Astrocyte of the spinal cord (primary cell): ENCODE measurements at regions not wholly inside any gene's neighbourhood (a gene's known extent, or its start where the extent isn't known, plus 50 kb on each side); places are given as distances from the start of the nearest gene placed in this dataset.
"Not testable (repeated sequence)": the region's sequence is repeated elsewhere in the genome, so short reads cannot be mapped to it uniquely, and the experiment has no call there.

ENCODE experiments used
- DNase-seq: peaks from one replicate; pipeline ENCODE4 v3.0.0; 2011; ENCODE audit warnings: low read depth, low spot score
- H3K4me3 ChIP-seq: 2 replicates; pipeline ENCODE4 v1.5.1; 2011; ENCODE audit warnings: low read depth, mild to moderate bottlenecking, low read length, moderate library complexity
- in situ Hi-C: cut with HindIII; loops from 2 replicates; pipeline ENCODE4 v1.10.0; 2017; ENCODE audit warnings: low sequenced_read_pairs
- TF ChIP-seq, protein P1 (sequence below): IDR thresholded peaks from 2 replicates; pipeline ENCODE4 v1.5.1; 2012; ENCODE audit warnings: low read depth, mild to moderate bottlenecking, low read length, inconsistent platforms

DNA sequence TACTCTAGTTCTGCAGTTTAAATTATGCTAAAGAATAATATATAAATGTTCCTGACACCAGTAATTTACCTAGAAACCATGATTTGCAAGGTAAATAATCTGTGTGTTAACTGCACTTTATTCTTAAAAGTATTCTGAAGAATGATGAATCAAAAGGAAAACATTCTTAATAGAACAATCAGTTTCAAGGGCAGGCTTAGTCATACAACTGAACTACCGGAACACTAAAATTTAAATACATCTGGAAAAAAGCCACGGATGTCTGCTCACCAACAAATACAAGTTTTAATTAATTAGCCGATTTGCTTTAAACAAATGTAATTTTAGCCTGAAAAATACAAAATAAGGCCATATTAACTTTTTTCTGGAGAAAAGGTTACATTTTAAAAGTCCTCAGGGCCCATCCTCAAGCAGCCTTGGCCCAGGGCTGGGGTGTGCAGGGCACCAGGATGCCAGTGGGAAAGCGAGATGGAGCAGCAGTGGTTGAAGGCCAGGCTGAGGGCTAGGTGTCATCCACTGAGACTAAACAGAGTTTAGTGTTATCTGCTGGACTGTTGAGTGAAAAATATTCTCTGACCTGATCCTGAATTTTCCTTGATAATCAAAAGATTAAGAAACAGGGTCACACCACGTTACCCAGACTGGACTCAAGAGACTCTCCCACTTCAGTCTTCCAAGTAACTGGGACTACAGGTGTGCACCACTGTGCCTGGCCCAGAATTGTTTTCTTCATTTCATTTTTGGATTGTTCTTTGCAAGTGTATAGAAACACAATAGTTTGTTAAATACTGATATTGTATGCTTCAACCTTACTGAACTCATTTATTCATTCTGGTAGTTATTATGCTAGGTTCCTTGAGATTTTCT is 88.2 kb upstream of the DST start:
- H3K4me3 ChIP-seq: no peak overlapping the region
- TF ChIP-seq, protein P1, sequence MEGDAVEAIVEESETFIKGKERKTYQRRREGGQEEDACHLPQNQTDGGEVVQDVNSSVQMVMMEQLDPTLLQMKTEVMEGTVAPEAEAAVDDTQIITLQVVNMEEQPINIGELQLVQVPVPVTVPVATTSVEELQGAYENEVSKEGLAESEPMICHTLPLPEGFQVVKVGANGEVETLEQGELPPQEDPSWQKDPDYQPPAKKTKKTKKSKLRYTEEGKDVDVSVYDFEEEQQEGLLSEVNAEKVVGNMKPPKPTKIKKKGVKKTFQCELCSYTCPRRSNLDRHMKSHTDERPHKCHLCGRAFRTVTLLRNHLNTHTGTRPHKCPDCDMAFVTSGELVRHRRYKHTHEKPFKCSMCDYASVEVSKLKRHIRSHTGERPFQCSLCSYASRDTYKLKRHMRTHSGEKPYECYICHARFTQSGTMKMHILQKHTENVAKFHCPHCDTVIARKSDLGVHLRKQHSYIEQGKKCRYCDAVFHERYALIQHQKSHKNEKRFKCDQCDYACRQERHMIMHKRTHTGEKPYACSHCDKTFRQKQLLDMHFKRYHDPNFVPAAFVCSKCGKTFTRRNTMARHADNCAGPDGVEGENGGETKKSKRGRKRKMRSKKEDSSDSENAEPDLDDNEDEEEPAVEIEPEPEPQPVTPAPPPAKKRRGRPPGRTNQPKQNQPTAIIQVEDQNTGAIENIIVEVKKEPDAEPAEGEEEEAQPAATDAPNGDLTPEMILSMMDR: no peak
- DNase-seq: peak; percentile 83
- in situ Hi-C loops: no loop called here

GRCh38 chr6:56729719-56730118 is 87.0 kb upstream of the DST start:
- TF ChIP-seq, protein P1: no peak
- H3K4me3 ChIP-seq: no peak overlapping the region
- in situ Hi-C loops: no loop called here
- peak; percentile 76 for DNase-seq

DNA sequence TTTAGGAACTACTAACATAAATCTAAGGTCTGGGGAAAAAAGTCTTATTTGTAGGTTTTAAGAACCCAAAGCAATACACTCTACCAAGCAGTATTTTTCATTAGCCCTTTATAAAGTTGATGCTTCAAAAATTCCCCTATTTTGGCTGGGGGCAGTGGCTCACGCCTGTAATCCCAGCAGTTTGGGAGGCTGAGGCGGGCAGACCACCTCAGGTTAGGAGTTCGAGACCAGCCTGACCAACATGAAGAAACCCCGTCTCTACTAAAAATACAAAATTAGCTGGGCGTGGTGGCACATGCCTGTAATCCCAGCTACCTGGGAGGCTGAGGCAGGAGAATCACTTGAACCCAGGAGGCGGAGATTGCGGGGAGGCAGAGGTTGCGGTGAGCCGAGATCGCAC is 86.5 kb upstream of the DST start:
- H3K4me3 ChIP-seq, DNase-seq, in situ Hi-C loops: not testable (repeated sequence)

DNA sequence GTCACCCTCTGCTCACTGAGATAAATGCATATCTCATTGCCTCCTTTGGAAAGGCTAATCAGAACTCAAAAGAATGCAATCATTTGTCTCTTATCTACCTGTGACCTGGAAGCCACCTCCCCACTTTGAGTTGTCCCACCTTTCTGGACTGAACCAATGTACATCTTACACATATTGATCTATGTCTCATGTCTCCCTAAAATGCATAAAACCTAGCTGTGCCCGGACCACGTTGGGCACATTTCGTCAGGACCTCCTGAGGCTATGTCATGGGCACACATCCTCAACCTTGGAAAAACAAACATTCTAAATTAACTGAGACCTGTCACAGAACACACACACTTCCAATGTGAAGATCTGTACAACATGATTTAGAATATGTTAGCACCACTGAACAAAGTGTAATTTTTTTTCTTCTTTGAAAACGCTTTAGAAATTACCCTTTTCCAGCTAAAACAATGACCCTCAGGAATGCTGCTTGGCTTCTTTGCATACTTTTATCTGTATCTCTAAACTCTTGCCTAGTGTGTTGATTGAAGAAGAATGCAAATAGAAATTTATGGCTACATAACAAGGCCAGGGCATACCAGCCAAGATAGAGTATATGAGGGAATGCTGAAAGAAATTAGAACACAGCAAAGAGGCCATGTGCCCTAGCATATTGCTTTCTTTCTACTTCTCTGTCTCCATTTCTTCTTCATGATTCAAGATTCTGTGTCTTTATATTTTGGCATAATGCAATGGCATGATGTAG is 84.6 kb upstream of the DST start:
- in situ Hi-C loops: no loop called here
- no peak for DNase-seq

GRCh38 chr6:56725254-56725653 is 82.6 kb upstream of the DST start:
- H3K4me3 ChIP-seq: no peak overlapping the region
- DNase-seq: no peak
- TF ChIP-seq, protein P1: no peak
- in situ Hi-C loops: no loop called here

More for the DNA sequence above, 84.6 kb upstream of the DST start:
- no peak overlapping the region for H3K4me3 ChIP-seq
- TF ChIP-seq, protein P1: no peak

- in situ Hi-C loops: no loop called here
Measured at GRCh38 chr6:56724455-56724854, 81.8 kb upstream of the DST start.

More at GRCh38 chr6:56724455-56724854, 81.8 kb upstream of the DST start:
- TF ChIP-seq, protein P1: no peak
- H3K4me3 ChIP-seq: no peak overlapping the region
- peak; percentile 59 for DNase-seq
